ENCODE measurements at regions not wholly inside any gene's neighbourhood (a gene's known extent, or its start where the extent isn't known, plus 50 kb on each side); places are given as distances from the start of the nearest gene placed in this dataset.

DNA sequence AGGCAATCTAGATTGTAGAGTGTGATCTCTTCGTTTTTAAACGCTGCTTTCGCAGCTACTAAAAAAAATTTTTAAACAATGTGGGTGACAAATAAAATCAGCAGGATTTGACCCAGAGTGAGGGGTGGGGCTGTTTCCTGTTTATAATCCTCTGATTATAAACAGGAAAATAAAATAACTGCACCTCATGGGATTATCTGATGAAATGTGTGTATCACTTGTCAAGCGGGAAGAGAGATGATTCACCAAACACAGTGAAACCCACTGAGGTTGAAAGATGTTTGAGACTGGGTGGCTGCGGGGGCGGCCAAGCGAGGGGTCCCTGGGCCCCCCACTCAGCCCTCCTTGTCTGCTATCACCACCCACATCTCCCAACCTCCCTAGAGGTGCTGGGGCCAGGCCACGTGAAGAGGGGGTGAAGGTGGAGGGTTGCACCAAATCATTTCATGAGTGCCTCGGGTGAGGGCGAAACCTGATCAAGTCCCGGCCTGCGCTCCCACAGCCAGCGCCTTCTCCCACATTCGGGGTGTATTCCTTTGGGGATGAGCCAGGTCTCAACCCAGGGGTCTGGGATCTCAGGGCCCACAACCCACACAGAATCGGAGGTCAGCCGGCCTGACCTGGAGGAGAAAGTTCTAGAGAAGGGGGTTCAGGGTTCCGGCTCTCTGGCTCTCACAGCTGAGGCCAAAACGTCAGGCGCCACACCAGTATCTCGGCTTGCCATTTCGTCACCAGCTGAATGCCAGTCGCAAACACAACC lies 212.5 kb downstream of the BMP7 start:
- no peak for DNase-seq (ENCODE audit: low read depth in 2 of 2)

DNA sequence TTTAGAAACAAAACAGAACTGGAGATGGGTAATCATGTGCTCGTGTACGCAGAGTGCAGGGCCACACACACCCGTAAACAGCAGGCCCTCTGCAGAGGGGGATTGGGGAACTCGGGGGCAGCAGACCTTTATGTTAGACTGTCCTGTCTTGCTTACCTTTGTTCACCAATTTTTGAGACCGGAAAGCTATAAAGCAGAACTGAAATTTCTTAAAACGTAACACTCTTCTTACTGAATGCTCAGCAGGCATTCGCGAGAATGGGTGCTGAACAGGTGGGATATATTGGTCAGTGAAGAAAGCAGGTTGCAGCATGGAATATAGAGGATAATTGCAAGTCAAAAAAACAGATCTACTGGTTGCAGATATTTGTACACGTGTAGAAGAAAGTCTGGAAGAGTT lies 211.1 kb downstream of the BMP7 start:
- no peak for DNase-seq (ENCODE audit: low read depth in 2 of 2)

DNA sequence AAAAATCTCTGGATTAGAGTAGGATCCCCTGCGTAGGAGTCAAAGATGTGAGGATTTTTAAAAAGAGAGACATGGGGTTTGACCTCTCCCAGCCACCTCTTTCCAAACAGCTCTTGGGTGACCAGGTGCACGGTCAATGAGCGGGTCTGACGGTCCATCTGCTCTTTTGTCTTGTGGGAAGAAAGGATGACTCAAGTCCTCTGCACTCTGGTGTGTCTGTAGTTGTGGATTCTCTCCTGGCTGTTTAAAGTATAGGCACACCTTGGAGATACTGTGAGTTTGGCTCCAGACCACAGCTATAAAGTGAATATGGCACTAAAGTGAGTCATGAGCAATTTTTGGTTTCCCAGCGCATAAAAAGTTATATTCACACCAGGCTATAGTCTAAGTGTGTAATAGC lies 209.8 kb downstream of the BMP7 start:
- no peak for DNase-seq (ENCODE audit: low read depth in 2 of 2)

GRCh38 chr20:57059055-57059596 lies 207.3 kb downstream of the BMP7 start:
- DNase-seq (ENCODE audit: low read depth in 2 of 2) = no peak

- no peak for DNase-seq (ENCODE audit: low read depth in 2 of 2)
These were observed 205.9 kb downstream of the BMP7 start for GRCh38 chr20:57060407-57061050.

- no peak for DNase-seq (ENCODE audit: low read depth in 2 of 2)
These were observed 205.2 kb downstream of the BMP7 start for GRCh38 chr20:57061051-57061900.

GRCh38 chr20:57062241-57062640 lies 204.2 kb downstream of the BMP7 start:
- DNase-seq (ENCODE audit: low read depth in 2 of 2) = no peak

- no peak for DNase-seq (ENCODE audit: low read depth in 2 of 2)
These were observed 203.7 kb downstream of the BMP7 start for GRCh38 chr20:57062696-57063270.

- DNase-seq (ENCODE audit: low read depth in 2 of 2) = no peak
These were observed 201.6 kb downstream of the BMP7 start for GRCh38 chr20:57064836-57065235.

DNA sequence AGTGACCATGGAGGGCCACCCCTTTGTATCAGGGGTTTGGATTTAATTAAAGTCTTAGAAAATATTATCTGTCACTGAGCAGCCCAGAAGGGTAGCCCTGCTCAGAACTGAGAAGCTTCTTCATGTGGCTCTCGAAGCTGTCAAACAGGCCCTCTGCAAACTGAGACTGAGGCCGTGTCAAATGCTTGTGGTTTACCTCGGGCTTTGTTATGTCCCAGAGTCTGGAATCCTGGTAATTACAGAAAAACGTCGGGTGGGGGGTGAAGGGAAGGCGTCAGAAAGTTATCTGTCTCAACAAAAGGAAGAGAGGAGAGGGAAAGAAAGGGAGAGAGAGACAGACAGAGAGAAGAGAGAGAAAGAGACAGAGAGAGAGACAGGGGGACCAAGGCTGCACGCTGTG lies 200.8 kb downstream of the BMP7 start:
- no peak for DNase-seq (ENCODE audit: low read depth in 2 of 2)

GRCh38 chr20:57066126-57066900 lies 200.1 kb downstream of the BMP7 start:
- DNase-seq (ENCODE audit: low read depth in 2 of 2) = no peak

GRCh38 chr20:57069442-57069841 lies 197.0 kb downstream of the BMP7 start:
- DNase-seq (ENCODE audit: low read depth in 2 of 2) = no peak

GRCh38 chr20:57070296-57070695 lies 196.1 kb downstream of the BMP7 start:
- DNase-seq (ENCODE audit: low read depth in 2 of 2) = no peak

GRCh38 chr20:57071283-57071731 lies 195.1 kb downstream of the BMP7 start:
- no peak for DNase-seq (ENCODE audit: low read depth in 2 of 2)

DNA sequence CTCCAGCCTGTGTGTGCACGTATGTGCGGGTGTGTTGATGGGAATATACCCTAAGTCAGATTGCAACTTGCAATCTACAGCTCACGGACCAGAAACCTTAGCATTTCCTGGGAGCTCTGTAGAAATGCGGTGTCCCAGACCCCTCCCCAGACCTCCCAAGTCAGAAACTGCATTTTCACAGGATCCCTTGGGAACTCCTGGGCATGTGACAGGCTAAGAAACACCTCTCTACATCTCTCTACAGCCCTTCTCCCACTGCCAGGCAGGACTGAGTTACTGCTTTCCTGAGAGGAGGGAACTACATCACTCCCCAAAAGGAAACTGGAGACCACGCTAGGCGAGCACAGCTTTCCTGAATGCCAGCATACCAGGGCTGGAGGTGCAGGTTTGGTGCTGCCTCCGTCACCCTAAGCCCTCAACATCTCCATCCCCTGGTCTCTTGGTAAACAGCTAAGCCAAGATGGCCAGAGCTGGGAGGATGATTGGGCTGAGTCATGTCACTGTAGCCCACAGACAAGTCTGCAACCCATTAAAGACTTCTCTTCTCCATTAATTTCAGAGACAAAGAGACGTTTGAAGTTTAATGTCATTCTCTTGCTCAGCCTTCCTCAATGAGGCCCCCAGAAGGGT lies 194.4 kb downstream of the BMP7 start:
- DNase-seq (ENCODE audit: low read depth in 2 of 2) = no peak

- no peak for DNase-seq (ENCODE audit: low read depth in 2 of 2)
These were observed 193.0 kb downstream of the BMP7 start for GRCh38 chr20:57073402-57073801.

- DNase-seq (ENCODE audit: low read depth in 2 of 2) = no peak
These were observed 192.1 kb downstream of the BMP7 start for GRCh38 chr20:57074386-57074785.

GRCh38 chr20:57075181-57075580 lies 191.3 kb downstream of the BMP7 start:
- DNase-seq (ENCODE audit: low read depth in 2 of 2) = no peak

- no peak for DNase-seq (ENCODE audit: low read depth in 2 of 2)
These were observed 190.8 kb downstream of the BMP7 start for GRCh38 chr20:57075603-57076002.

- DNase-seq (ENCODE audit: low read depth in 2 of 2) = no peak
These were observed 190.2 kb downstream of the BMP7 start for GRCh38 chr20:57076152-57076652.
